GM20000 (cell line): ENCODE measurements at regions not wholly inside any gene's neighbourhood (a gene's known extent, or its start where the extent isn't known, plus 50 kb on each side); places are given as distances from the start of the nearest gene placed in this dataset.

Experiments
- DNase-seq: peaks from one replicate; pipeline ENCODE4 v3.0.0; 2012; ENCODE audit warnings: low spot score
- TF ChIP-seq, protein P1 (sequence below): IDR thresholded peaks from 2 replicates; pipeline ENCODE4 v1.5.1; 2012; ENCODE audit warnings: mild to moderate bottlenecking, control low read depth; ENCODE audit errors: extremely low read depth, missing control alignments

DNA sequence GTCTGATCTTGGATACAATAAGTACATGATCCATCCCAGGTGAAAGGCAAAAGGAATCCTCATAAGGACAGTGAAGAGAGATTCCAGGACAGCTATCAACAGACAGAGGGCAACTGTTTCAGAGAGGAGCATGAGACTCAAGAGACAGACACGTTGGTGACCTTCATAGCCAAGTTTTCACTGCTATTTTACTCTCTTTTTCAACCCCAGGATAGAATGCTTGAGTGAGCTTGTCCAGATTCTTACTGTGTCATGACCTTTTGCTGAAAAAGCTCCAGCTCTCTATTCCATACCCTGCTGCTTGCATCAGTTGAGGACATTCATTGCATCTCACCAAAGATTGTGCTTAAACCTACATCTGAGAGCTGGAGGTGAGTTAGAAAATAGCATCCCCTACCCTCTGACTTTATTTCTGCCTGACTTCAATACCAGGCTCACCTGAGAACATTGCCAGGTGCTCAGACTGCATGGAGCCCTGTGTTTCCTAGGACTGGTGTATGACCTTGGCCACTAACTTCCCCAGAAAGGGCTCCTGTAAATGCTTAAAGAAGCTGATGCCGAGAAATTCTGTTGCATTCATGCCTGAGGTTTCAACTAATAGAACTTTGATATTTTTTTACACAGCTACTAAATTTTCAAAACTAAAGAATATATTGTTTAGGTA, 70.4 kb upstream of the TMEM17 start:
- TF ChIP-seq, protein P1, sequence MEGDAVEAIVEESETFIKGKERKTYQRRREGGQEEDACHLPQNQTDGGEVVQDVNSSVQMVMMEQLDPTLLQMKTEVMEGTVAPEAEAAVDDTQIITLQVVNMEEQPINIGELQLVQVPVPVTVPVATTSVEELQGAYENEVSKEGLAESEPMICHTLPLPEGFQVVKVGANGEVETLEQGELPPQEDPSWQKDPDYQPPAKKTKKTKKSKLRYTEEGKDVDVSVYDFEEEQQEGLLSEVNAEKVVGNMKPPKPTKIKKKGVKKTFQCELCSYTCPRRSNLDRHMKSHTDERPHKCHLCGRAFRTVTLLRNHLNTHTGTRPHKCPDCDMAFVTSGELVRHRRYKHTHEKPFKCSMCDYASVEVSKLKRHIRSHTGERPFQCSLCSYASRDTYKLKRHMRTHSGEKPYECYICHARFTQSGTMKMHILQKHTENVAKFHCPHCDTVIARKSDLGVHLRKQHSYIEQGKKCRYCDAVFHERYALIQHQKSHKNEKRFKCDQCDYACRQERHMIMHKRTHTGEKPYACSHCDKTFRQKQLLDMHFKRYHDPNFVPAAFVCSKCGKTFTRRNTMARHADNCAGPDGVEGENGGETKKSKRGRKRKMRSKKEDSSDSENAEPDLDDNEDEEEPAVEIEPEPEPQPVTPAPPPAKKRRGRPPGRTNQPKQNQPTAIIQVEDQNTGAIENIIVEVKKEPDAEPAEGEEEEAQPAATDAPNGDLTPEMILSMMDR = no peak
- DNase-seq = no peak

DNA sequence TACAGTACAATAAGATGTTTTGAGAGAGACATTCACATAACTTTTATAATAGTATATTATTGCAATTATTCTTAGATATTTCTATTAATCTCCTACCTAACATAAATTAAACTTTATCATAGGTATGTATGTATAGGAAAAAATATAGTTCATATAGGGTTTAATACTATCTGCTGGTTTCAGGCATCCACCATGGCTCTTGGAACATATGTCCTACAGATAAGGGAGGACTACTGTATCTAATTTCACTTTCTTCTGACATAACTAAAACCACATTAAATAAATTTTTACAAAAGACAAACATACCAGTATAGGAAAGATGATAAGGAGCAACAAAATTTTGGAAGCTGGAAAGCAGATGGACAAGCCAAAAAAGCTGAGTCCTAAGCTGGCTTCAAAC, 67.9 kb upstream of the TMEM17 start:
- no peak for DNase-seq
- TF ChIP-seq, protein P1 = no peak

DNA sequence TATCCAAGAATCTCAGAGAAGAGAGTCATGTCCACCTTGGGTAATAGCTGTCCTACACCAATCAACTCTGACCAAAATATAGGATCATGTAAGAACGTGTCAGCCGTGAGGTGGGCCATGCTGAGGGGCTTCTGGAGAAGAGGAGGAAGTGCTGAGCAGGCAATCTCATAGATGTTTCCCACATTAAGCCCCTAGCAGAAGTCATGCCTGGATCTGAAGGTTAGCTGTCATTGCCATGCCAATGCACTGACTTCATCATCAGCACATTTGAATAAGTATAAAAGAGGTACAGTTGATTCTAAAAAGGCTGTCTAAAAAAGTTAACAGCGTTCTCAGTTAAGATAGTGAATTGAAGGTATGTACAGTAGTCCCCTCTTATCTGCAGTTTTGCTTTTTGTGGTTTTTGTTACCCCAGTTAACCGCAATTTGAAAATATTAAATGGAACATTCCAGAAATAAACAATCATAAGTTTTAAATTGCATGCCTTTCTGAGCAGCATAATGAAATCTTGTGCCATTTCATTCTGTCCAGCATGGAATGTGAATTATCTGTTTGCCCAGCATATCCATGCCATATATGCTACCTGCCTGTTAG, 67.2 kb upstream of the TMEM17 start:
- TF ChIP-seq, protein P1 = no peak
- DNase-seq = no peak

DNA sequence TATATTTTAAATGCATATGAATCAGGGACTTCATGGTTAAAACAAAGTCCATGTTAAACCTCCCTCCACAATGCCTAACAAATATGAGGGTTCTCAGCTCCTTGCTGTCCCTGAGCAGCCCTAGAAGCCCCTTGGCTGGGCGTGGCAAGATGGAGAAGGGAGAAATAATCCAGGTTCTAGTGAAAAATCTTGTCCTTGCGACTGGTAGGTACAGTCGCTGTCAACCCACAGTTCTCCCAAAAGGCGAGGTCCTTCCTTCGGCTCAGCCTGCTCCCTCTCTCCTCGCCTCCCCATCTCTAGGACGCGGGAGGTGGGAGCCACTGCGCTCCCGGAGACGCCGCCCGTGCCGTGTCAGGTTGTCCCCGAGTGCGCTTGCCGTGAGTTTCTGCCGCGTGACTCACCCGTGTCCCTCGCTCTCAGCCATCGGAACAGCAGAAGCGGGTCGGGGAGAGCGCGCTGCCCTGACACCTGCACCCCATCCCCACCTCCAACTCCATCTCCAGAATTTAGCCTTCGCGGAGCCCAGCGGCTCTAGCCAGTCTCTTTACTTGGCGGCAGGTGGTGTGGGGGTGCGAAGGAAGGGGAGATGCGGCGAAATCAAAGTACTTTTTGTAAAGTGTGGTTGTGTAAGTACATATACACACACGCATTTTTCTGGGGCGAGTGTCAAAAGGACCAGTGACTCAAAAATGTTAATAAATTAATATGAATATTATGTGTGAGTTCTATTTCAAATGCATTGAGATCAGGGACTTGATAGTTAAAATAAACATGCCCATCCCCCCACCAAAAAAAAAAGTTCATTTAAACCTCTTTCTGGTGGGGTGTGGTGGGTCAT, 65.1 kb upstream of the TMEM17 start:
- TF ChIP-seq, protein P1 = no peak
- no peak for DNase-seq

GRCh38 chr2:62569907-62570841, 64.2 kb upstream of the TMEM17 start:
- no peak for DNase-seq
- TF ChIP-seq, protein P1 = no peak

- TF ChIP-seq, protein P1 = no peak
- no peak for DNase-seq
These were observed 63.2 kb upstream of the TMEM17 start for GRCh38 chr2:62568983-62569837.
